ENCODE measurements at regions not wholly inside any gene's neighbourhood (a gene's known extent, or its start where the extent isn't known, plus 50 kb on each side); places are given as distances from the start of the nearest gene placed in this dataset.

GRCh38 chr2:54360055-54360792 lies 95.9 kb upstream of the SPTBN1 start:
- DNase-seq: no peak

- no peak for DNase-seq
Measured at GRCh38 chr2:54364409-54364808, 91.7 kb upstream of the SPTBN1 start.

GRCh38 chr2:54365661-54366060 lies 90.5 kb upstream of the SPTBN1 start:
- no peak for DNase-seq

- no peak for DNase-seq
Measured at GRCh38 chr2:54366487-54367280, 89.4 kb upstream of the SPTBN1 start.

GRCh38 chr2:54370405-54371104 lies 85.6 kb upstream of the SPTBN1 start:
- DNase-seq: no peak

- no peak for DNase-seq
Measured at GRCh38 chr2:54371460-54372065, 84.6 kb upstream of the SPTBN1 start.

GRCh38 chr2:54372361-54372760 lies 83.8 kb upstream of the SPTBN1 start:
- DNase-seq: no peak

- no peak for DNase-seq
Measured at GRCh38 chr2:54373855-54374254, 82.3 kb upstream of the SPTBN1 start.

- no peak for DNase-seq
Measured at GRCh38 chr2:54374591-54375364, 81.3 kb upstream of the SPTBN1 start.

- DNase-seq: no peak
Measured at GRCh38 chr2:54377451-54377850, 78.7 kb upstream of the SPTBN1 start.

- no peak for DNase-seq
Measured at GRCh38 chr2:54377901-54378493, 78.1 kb upstream of the SPTBN1 start.

- no peak for DNase-seq
Measured at GRCh38 chr2:54380670-54381069, 75.5 kb upstream of the SPTBN1 start.

- no peak for DNase-seq
Measured at GRCh38 chr2:54381293-54381692, 74.8 kb upstream of the SPTBN1 start.

GRCh38 chr2:54382601-54383000 lies 73.5 kb upstream of the SPTBN1 start:
- no peak for DNase-seq

- DNase-seq: no peak
Measured at GRCh38 chr2:54384301-54385203, 71.6 kb upstream of the SPTBN1 start.

- DNase-seq: no peak
Measured at GRCh38 chr2:54385271-54385670, 70.9 kb upstream of the SPTBN1 start.

GRCh38 chr2:54386585-54386984 lies 69.5 kb upstream of the SPTBN1 start:
- no peak for DNase-seq

GRCh38 chr2:54387059-54387991 lies 68.8 kb upstream of the SPTBN1 start:
- no peak for DNase-seq

- DNase-seq: no peak
Measured at GRCh38 chr2:54388076-54388475, 68.1 kb upstream of the SPTBN1 start.
